ENCODE measurements at regions not wholly inside any gene's neighbourhood (a gene's known extent, or its start where the extent isn't known, plus 50 kb on each side); places are given as distances from the start of the nearest gene placed in this dataset.

GRCh38 chr4:78684325-78685079 is 91.6 kb upstream of the BMP2K start:
- Histone ChIP-seq H3K27ac (ENCODE audit: insufficient read depth, low read length, poor library complexity, severe bottlenecking) (no peak overlapping the region), H3K27me3 (ENCODE audit: control insufficient read depth, insufficient read depth, low read length) (peaks cover 8% of the 10 kb centered on the region), H3K9me3 (ENCODE audit: control insufficient read depth in 2 of 2, low read length in 2 of 2) (no peaks in the 10 kb centered on the region), H3K36me3 (ENCODE audit: control insufficient read depth, insufficient read depth, low read length) (no peaks in the 10 kb centered on the region), H3K4me1 (ENCODE audit: control insufficient read depth, insufficient read depth, low read length, poor library complexity, severe bottlenecking) (no peaks in the 10 kb centered on the region), H3K4me3 (ENCODE audit: low read depth, low read length) (no peak overlapping the region)
- Mint-ChIP-seq H3K9me3 (peaks cover 0 to 3% (median 0%) of the 10 kb centered on the region in 7 donors), H3K4me3 (no peak overlapping the region), H3K27ac (no peak overlapping the region), H3K36me3 (no peaks in the 10 kb centered on the region), H3K4me1 (no peaks in the 10 kb centered on the region), H3K27me3 (peaks cover 31% of the 10 kb centered on the region)
- no peak for DNase-seq
- ATAC-seq (ENCODE audit: low read depth in 2 of 2): no peak

DNA sequence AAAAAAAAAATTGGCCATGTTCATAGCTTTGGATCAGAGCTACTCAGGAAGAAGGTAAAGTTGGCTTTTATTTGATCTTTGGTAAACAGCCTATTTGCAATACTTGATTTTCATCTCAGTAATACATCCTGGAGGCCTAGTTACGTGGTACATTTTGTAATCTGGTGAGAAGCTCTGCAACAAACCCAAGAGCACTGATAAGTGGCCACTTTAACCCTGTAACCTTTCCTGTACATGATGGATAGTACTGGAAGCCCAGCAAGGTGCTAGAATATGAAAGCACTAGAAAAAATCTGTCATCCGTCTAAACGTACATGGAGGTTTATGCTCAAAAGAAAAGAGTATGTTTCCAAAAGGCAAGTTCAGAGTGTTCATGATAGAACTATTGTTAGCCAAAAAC is 88.3 kb upstream of the BMP2K start:
- Mint-ChIP-seq H3K9me3 (peaks cover 0 to 3% (median 0%) of the 10 kb centered on the region in 7 donors), H3K4me3 (no peak overlapping the region), H3K27me3 (peaks cover 15% of the 10 kb centered on the region), H3K4me1 (no peaks in the 10 kb centered on the region), H3K36me3 (no peaks in the 10 kb centered on the region), H3K27ac (no peak overlapping the region)
- no peaks in the 10 kb centered on the region for H3K36me3 ChIP-seq (ENCODE audit: control insufficient read depth, insufficient read depth, low read length)
- no peaks in the 10 kb centered on the region for H3K9me3 ChIP-seq (ENCODE audit: control insufficient read depth in 2 of 2, low read length in 2 of 2)
- no peak overlapping the region for H3K27ac ChIP-seq (ENCODE audit: insufficient read depth, low read length, poor library complexity, severe bottlenecking)
- H3K27me3 ChIP-seq (ENCODE audit: control insufficient read depth, insufficient read depth, low read length): peaks cover 8% of the 10 kb centered on the region
- DNase-seq (no peak), ATAC-seq (ENCODE audit: low read depth in 2 of 2) (no peak)
- H3K4me1 ChIP-seq (ENCODE audit: control insufficient read depth, insufficient read depth, low read length, poor library complexity, severe bottlenecking): no peaks in the 10 kb centered on the region
- H3K4me3 ChIP-seq (ENCODE audit: low read depth, low read length): no peak overlapping the region

DNA sequence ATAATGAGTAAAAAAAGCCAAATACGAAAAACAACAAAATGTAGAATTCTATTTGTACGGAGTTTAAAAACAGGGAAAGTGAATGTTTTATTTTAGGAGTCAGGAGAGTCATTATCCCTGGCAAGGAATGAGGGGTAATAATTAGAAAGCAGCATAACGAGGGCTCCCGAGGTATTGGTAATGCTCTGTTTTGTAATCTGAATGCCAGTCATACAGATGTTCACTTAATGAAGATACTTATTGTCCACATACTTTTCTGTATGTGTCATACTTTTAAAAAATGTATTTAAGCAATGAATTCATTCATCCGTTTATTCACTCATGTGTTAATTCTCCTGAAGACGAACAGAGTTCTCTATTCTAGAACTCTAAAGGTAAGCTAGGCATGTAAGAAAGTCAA is 87.8 kb upstream of the BMP2K start:
- DNase-seq (no peak), ATAC-seq (ENCODE audit: low read depth in 2 of 2) (no peak)
- H3K27ac Mint-ChIP-seq: no peak overlapping the region
- H3K36me3 ChIP-seq (ENCODE audit: control insufficient read depth, insufficient read depth, low read length): no peaks in the 10 kb centered on the region
- no peaks in the 10 kb centered on the region for H3K36me3 Mint-ChIP-seq
- H3K4me3 Mint-ChIP-seq: no peak overlapping the region
- H3K27ac ChIP-seq (ENCODE audit: insufficient read depth, low read length, poor library complexity, severe bottlenecking): no peak overlapping the region
- no peaks in the 10 kb centered on the region for H3K4me1 Mint-ChIP-seq
- H3K27me3 ChIP-seq (ENCODE audit: control insufficient read depth, insufficient read depth, low read length): peaks cover 6% of the 10 kb centered on the region
- H3K9me3 Mint-ChIP-seq: peaks cover 0 to 3% (median 0%) of the 10 kb centered on the region in 7 donors
- no peaks in the 10 kb centered on the region for H3K9me3 ChIP-seq (ENCODE audit: control insufficient read depth in 2 of 2, low read length in 2 of 2)
- H3K4me1 ChIP-seq (ENCODE audit: control insufficient read depth, insufficient read depth, low read length, poor library complexity, severe bottlenecking): no peaks in the 10 kb centered on the region
- H3K4me3 ChIP-seq (ENCODE audit: low read depth, low read length): no peak overlapping the region
- H3K27me3 Mint-ChIP-seq: peaks cover 15% of the 10 kb centered on the region

- no peaks in the 10 kb centered on the region for H3K36me3 Mint-ChIP-seq
- H3K4me3 ChIP-seq (ENCODE audit: low read depth, low read length): no peak overlapping the region
- no peak overlapping the region for H3K27ac ChIP-seq (ENCODE audit: insufficient read depth, low read length, poor library complexity, severe bottlenecking)
- H3K36me3 ChIP-seq (ENCODE audit: control insufficient read depth, insufficient read depth, low read length): no peaks in the 10 kb centered on the region
- H3K4me1 Mint-ChIP-seq: no peaks in the 10 kb centered on the region
- no peaks in the 10 kb centered on the region for H3K4me1 ChIP-seq (ENCODE audit: control insufficient read depth, insufficient read depth, low read length, poor library complexity, severe bottlenecking)
- no peaks in the 10 kb centered on the region for H3K9me3 ChIP-seq (ENCODE audit: control insufficient read depth in 2 of 2, low read length in 2 of 2)
- DNase-seq (no peak), ATAC-seq (ENCODE audit: low read depth in 2 of 2) (no peak)
- peaks cover 15% of the 10 kb centered on the region for H3K27me3 Mint-ChIP-seq
- no peak overlapping the region for H3K4me3 Mint-ChIP-seq
- no peak overlapping the region for H3K27ac Mint-ChIP-seq
- H3K9me3 Mint-ChIP-seq: peaks cover 0 to 3% (median 0%) of the 10 kb centered on the region in 7 donors
- H3K27me3 ChIP-seq (ENCODE audit: control insufficient read depth, insufficient read depth, low read length): peaks cover 6% of the 10 kb centered on the region
Observed at GRCh38 chr4:78689261-78689660, 86.9 kb upstream of the BMP2K start.

DNA sequence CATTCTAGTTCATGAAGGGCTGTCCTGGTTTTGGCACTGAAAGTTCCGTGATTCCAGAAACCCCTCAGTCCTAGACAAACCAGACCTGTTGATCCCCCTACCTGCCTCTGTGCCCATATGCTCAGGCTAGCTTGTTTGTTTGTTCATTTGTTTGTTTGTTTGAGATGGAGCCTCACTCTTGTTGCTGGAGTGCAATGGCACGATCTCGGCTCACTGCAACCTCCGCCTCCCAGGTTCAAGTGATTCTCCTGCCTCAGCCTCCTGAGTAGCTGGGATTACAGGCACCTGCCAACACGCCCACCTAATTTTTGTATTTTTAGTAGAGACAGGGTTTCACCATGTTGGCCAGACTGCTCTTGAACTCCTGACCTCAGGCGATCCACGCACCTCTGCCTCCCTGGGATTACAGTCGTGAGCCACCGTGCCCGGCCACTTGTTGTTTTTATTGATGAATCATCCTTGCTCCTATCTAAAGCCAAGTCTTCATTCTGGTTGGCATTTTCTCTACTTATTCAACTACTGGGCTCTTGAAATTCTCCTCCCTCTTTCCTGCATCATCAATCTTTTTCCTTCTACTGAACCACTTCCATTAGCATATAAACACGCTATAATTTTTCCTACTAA is 86.3 kb upstream of the BMP2K start:
- Mint-ChIP-seq H3K36me3 (no peaks in the 10 kb centered on the region), H3K27ac (no peak overlapping the region)

GRCh38 chr4:78691334-78691754 is 84.8 kb upstream of the BMP2K start:
- Histone ChIP-seq H3K4me1 (ENCODE audit: control insufficient read depth, insufficient read depth, low read length, poor library complexity, severe bottlenecking) (no peaks in the 10 kb centered on the region), H3K27ac (ENCODE audit: insufficient read depth, low read length, poor library complexity, severe bottlenecking) (no peak overlapping the region), H3K36me3 (ENCODE audit: control insufficient read depth, insufficient read depth, low read length) (no peaks in the 10 kb centered on the region), H3K27me3 (ENCODE audit: control insufficient read depth, insufficient read depth, low read length) (peaks cover 6% of the 10 kb centered on the region), H3K4me3 (ENCODE audit: low read depth, low read length) (no peak overlapping the region), H3K9me3 (ENCODE audit: control insufficient read depth in 2 of 2, low read length in 2 of 2) (no peaks in the 10 kb centered on the region)
- H3K4me3 Mint-ChIP-seq: no peak overlapping the region
- no peaks in the 10 kb centered on the region for H3K4me1 Mint-ChIP-seq
- no peak for ATAC-seq (ENCODE audit: low read depth in 2 of 2)
- H3K36me3 Mint-ChIP-seq: no peaks in the 10 kb centered on the region
- peaks cover 14% of the 10 kb centered on the region for H3K27me3 Mint-ChIP-seq
- DNase-seq: no peak
- peaks cover 0 to 3% (median 0%) of the 10 kb centered on the region in 7 donors for H3K9me3 Mint-ChIP-seq
- H3K27ac Mint-ChIP-seq: no peak overlapping the region

More for the DNA sequence above, 86.3 kb upstream of the BMP2K start:
- Histone ChIP-seq H3K27ac (ENCODE audit: insufficient read depth, low read length, poor library complexity, severe bottlenecking) (no peak overlapping the region), H3K4me3 (ENCODE audit: low read depth, low read length) (no peak overlapping the region), H3K4me1 (ENCODE audit: control insufficient read depth, insufficient read depth, low read length, poor library complexity, severe bottlenecking) (no peaks in the 10 kb centered on the region), H3K27me3 (ENCODE audit: control insufficient read depth, insufficient read depth, low read length) (peaks cover 6% of the 10 kb centered on the region), H3K9me3 (ENCODE audit: control insufficient read depth in 2 of 2, low read length in 2 of 2) (no peaks in the 10 kb centered on the region), H3K36me3 (ENCODE audit: control insufficient read depth, insufficient read depth, low read length) (no peaks in the 10 kb centered on the region)
- H3K4me3 Mint-ChIP-seq: no peak overlapping the region
- ATAC-seq (ENCODE audit: low read depth in 2 of 2): no peak
- peaks cover 15% of the 10 kb centered on the region for H3K27me3 Mint-ChIP-seq
- H3K4me1 Mint-ChIP-seq: no peaks in the 10 kb centered on the region
- peaks cover 0 to 3% (median 0%) of the 10 kb centered on the region in 7 donors for H3K9me3 Mint-ChIP-seq
- DNase-seq: no peak

- H3K4me1 ChIP-seq (ENCODE audit: control insufficient read depth, insufficient read depth, low read length, poor library complexity, severe bottlenecking): no peaks in the 10 kb centered on the region
- peaks cover 6% of the 10 kb centered on the region for H3K27me3 ChIP-seq (ENCODE audit: control insufficient read depth, insufficient read depth, low read length)
- no peak overlapping the region for H3K4me3 ChIP-seq (ENCODE audit: low read depth, low read length)
- no peaks in the 10 kb centered on the region for H3K36me3 ChIP-seq (ENCODE audit: control insufficient read depth, insufficient read depth, low read length)
- H3K36me3 Mint-ChIP-seq: no peaks in the 10 kb centered on the region
- peak overlapping the region in 1 of 3 donors; percentile 10 for H3K27ac Mint-ChIP-seq
- H3K9me3 ChIP-seq (ENCODE audit: control insufficient read depth in 2 of 2, low read length in 2 of 2): no peaks in the 10 kb centered on the region
- no peaks in the 10 kb centered on the region for H3K4me1 Mint-ChIP-seq
- DNase-seq (peak in 1 of 3 donors; percentile 2), ATAC-seq (ENCODE audit: low read depth in 2 of 2) (peak; percentile 28 to 39)
- no peak overlapping the region for H3K27ac ChIP-seq (ENCODE audit: insufficient read depth, low read length, poor library complexity, severe bottlenecking)
- H3K27me3 Mint-ChIP-seq: peaks cover 14% of the 10 kb centered on the region
- no peak overlapping the region for H3K4me3 Mint-ChIP-seq
- H3K9me3 Mint-ChIP-seq: peaks cover 0 to 3% (median 0%) of the 10 kb centered on the region in 7 donors
Observed at GRCh38 chr4:78691971-78692821, 84.0 kb upstream of the BMP2K start.
